A673 (cell line): ENCODE measurements at regions not wholly inside any gene's neighbourhood (a gene's known extent, or its start where the extent isn't known, plus 50 kb on each side); places are given as distances from the start of the nearest gene placed in this dataset.

Experiments used
- BruUV-seq: library from RNA; stranded (reverse); fragments of 400-500 nt; replicated peaks from 2 replicates; lab custom pipeline; 2021; lab: Mats Ljungman, UMichigan
- CTCF ChIA-PET: fragments of 300-600 bp; sonication (Branson Sonifier 250); formaldehyde crosslinking; loops from one replicate; lab custom pipeline; 2022; ENCODE audit warnings: antibody characterized with exemption; lab: Charles Lee
- POLR2A ChIA-PET: fragments of 300-600 bp; sonication (Branson Sonifier 250); formaldehyde crosslinking; loops from one replicate; lab custom pipeline; 2022; ENCODE audit warnings: antibody characterized with exemption; ENCODE audit not compliant: low non-redundant PET; lab: Charles Lee
- DNase-seq: peaks from one replicate; pipeline ENCODE4 v3.0.0-alpha.2; 2015; ENCODE audit warnings: low spot score
- H3K27ac ChIP-seq: fragments of 200-600 bp; sonication (generic); 2 replicates; pipeline ENCODE4 v1.5.1; 2016; ENCODE audit warnings: mixed run types, low read depth, mild to moderate bottlenecking, mixed read lengths, antibody characterized with exemption, low read length; ENCODE audit not compliant: poor library complexity, severe bottlenecking
- H3K27me3 ChIP-seq: fragments of 200-600 bp; sonication (generic); replicated peaks from 2 replicates; pipeline ENCODE4 v1.6.1; 2017; ENCODE audit warnings: mixed run types, low read depth, mild to moderate bottlenecking, mixed read lengths, antibody characterized with exemption, low read length; ENCODE audit not compliant: insufficient read depth, poor library complexity
- H3K36me3 ChIP-seq: fragments of 200-600 bp; sonication (generic); 2 replicates; pipeline ENCODE4 v1.6.1; 2016; ENCODE audit warnings: mixed run types, mild to moderate bottlenecking, mixed read lengths, antibody characterized with exemption, low read length; ENCODE audit not compliant: insufficient read depth, poor library complexity, severe bottlenecking
- H3K4me1 ChIP-seq: fragments of 200-600 bp; sonication (generic); 2 replicates; pipeline ENCODE4 v1.6.1; 2017; ENCODE audit warnings: mixed run types, mild to moderate bottlenecking, mixed read lengths, antibody characterized with exemption, low read length; ENCODE audit not compliant: insufficient read depth, poor library complexity, severe bottlenecking
- H3K4me3 ChIP-seq: fragments of 200-600 bp; sonication (generic); 2 replicates; pipeline ENCODE4 v1.5.1; 2016; ENCODE audit warnings: low read depth, mixed run types, mild to moderate bottlenecking, mixed read lengths, low read length; ENCODE audit not compliant: poor library complexity, severe bottlenecking
- H3K9me3 ChIP-seq: fragments of 200-600 bp; sonication (generic); 2 replicates; pipeline ENCODE4 v1.6.1; 2016; ENCODE audit warnings: mixed run types, low read depth, mild to moderate bottlenecking, mixed read lengths, antibody characterized with exemption, low read length; ENCODE audit not compliant: poor library complexity, severe bottlenecking
- EZH2 ChIP-seq: fragments of 200-600 bp; sonication (generic); IDR thresholded peaks from 2 replicates; pipeline ENCODE4 v1.6.1; 2017; ENCODE audit warnings: borderline replicate concordance, low read depth, mild to moderate bottlenecking, mixed read lengths, antibody characterized with exemption, low read length; ENCODE audit not compliant: poor library complexity, severe bottlenecking
- intact Hi-C: fragments of 100-400 bp; cut with micrococcal nuclease; formaldehyde crosslinking; loops from one replicate; pipeline ENCODE4 v1.10.0; 2022; ENCODE audit not compliant: unreplicated experiment
- TF ChIP-seq, protein P1 (sequence below): fragments of 300-800, 200-600 bp; sonication (generic); conservative IDR thresholded peaks from 2 replicates; pipeline ENCODE4 v1.5.1; 2017; ENCODE audit warnings: low read depth, mild to moderate bottlenecking, antibody characterized with exemption, low read length, moderate library complexity, mixed read lengths

DNA sequence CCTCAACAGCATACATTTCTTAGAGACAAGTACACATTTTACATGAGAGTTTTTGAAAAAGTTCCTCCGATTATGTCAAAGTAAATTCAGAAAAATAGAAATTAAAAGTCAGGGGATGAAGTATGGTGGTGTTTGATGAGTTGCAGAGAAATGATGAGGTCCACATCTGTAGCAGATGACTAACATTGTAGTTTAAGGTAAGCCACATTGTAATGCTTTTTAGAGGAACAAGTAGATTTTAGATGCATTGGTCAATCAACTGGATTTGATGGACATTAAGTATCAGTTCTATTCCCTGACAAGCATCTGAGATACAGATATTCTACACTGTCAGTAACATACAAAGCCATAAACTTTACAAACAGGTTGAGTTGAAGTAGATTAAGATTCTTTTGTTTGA lies 402.4 kb upstream of the RORB start:
- no peak overlapping the region for H3K4me3 ChIP-seq
- intact Hi-C loops, result no loop called here
- H3K4me1 ChIP-seq, result no peaks in the 10 kb centered on the region
- no peaks in the 10 kb centered on the region for H3K27me3 ChIP-seq
- H3K9me3 ChIP-seq, result no peaks in the 10 kb centered on the region
- DNase-seq, result no peak
- TF ChIP-seq EZH2, result no peak
- TF ChIP-seq, protein P1, sequence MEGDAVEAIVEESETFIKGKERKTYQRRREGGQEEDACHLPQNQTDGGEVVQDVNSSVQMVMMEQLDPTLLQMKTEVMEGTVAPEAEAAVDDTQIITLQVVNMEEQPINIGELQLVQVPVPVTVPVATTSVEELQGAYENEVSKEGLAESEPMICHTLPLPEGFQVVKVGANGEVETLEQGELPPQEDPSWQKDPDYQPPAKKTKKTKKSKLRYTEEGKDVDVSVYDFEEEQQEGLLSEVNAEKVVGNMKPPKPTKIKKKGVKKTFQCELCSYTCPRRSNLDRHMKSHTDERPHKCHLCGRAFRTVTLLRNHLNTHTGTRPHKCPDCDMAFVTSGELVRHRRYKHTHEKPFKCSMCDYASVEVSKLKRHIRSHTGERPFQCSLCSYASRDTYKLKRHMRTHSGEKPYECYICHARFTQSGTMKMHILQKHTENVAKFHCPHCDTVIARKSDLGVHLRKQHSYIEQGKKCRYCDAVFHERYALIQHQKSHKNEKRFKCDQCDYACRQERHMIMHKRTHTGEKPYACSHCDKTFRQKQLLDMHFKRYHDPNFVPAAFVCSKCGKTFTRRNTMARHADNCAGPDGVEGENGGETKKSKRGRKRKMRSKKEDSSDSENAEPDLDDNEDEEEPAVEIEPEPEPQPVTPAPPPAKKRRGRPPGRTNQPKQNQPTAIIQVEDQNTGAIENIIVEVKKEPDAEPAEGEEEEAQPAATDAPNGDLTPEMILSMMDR, result no peak
- H3K36me3 ChIP-seq, result no peaks in the 10 kb centered on the region
- POLR2A ChIA-PET, result no interaction called here
- CTCF ChIA-PET, result no interaction called here
- no peak overlapping the region for H3K27ac ChIP-seq
- no TSS peak for BruUV-seq

DNA sequence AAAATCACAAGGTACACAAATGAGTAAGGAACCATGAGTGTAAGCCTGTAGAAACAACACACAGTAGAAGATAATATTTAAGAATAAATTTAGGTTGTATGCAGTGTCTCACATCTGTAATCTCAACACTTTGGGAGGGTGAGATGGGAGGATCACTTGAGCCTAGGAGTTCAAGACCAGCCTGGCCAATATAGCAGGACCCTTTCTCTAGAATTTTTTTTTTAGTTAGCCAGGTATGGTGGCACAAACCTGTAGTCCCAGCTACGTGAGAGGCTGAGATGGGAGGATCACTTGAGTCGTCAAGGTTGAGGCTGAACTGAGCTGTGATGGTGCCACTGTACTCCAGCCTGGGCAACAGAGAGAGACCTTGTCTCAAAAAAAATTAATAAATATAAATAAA lies 401.2 kb upstream of the RORB start:
- Histone ChIP-seq H3K4me3 (no peak overlapping the region), H3K27me3 (no peaks in the 10 kb centered on the region), H3K36me3 (no peaks in the 10 kb centered on the region), H3K4me1 (no peaks in the 10 kb centered on the region), H3K9me3 (no peaks in the 10 kb centered on the region), H3K27ac (no peak overlapping the region)
- TF ChIP-seq EZH2, result no peak
- TF ChIP-seq, protein P1, result no peak
- intact Hi-C loops, result no loop called here
- DNase-seq, result no peak
- CTCF ChIA-PET, result no interaction called here
- no TSS peak for BruUV-seq
- POLR2A ChIA-PET, result no interaction called here

DNA sequence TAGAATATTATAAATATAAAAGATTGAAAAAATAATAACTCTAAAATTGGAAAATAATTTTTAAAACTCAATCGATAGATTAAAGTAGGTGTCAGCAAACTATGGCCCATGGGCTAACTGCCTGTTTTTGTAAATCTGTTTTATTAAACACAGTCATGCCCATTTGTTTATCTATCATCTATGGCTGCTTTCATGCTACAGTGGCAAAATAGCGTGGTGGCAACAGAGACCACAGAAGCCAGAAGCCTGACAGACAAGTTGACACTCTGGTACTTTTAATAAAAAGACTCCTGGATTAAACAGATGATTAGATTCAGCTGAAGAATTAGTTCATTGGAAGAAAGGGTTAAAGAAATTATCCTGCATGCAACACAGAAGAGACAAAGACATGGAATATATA lies 400.7 kb upstream of the RORB start:
- ChIA-PET POLR2A (no interaction called here), CTCF (no interaction called here)
- no peaks in the 10 kb centered on the region for H3K36me3 ChIP-seq
- H3K4me1 ChIP-seq, result no peaks in the 10 kb centered on the region
- no peaks in the 10 kb centered on the region for H3K9me3 ChIP-seq
- H3K27ac ChIP-seq, result no peak overlapping the region
- BruUV-seq, result no TSS peak
- H3K27me3 ChIP-seq, result no peaks in the 10 kb centered on the region
- no peak overlapping the region for H3K4me3 ChIP-seq
- TF ChIP-seq EZH2, result no peak
- TF ChIP-seq, protein P1, result no peak
- DNase-seq, result no peak
- intact Hi-C loops, result no loop called here
